Posterior vena cava (tissue), 2 donors: ENCODE measurements at regions not wholly inside any gene's neighbourhood (a gene's known extent, or its start where the extent isn't known, plus 50 kb on each side); places are given as distances from the start of the nearest gene placed in this dataset.

Source experiments
- DNase-seq: peaks from one replicate; pipeline ENCODE4 v3.0.0-alpha.2; 2020; ENCODE audit warnings: low spot score
- intact Hi-C, 2 donors: fragments of 100-400 bp; cut with DNase I; formaldehyde crosslinking; loops; one replicate each; pipeline versions ENCODE4 v1.14.1 to v1.14.2; 2022 to 2023
- donor health status: DM: yes; HTN: yes; CAD: no.
- donor health status: DM: yes; HTN: yes; CAD: no.

DNA sequence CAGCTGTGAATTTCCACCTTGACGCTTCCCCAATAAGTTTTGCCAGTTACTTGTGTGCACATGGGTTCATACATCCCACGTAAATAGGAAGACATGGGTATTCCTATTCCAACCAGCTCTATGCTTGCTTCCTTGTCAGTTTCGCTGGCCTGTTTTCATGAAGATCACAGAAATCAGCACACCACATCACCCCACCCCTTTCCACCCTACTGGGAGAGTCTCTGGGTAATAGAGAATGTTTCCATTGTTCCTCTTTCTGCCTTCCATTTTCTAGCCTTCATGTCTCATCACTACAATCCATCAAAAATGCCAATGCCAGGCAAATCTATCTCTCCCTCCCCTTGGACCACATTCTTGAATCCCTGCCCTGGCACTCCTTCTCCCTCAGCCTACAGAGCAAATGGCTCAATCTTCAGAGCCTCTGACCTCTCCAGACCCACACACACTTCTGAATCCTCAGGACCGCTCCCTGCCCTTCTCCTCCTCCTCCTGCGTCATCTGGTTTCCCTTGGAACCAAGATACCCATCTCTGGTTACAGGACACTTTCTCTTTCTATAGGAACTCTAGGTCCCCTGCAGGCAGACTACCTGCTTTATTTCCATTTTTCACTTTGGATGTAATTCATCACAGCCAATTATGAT is 323.3 kb downstream of the DHX15 start:
- DNase-seq: no peak
- intact Hi-C loops: no loop called here

DNA sequence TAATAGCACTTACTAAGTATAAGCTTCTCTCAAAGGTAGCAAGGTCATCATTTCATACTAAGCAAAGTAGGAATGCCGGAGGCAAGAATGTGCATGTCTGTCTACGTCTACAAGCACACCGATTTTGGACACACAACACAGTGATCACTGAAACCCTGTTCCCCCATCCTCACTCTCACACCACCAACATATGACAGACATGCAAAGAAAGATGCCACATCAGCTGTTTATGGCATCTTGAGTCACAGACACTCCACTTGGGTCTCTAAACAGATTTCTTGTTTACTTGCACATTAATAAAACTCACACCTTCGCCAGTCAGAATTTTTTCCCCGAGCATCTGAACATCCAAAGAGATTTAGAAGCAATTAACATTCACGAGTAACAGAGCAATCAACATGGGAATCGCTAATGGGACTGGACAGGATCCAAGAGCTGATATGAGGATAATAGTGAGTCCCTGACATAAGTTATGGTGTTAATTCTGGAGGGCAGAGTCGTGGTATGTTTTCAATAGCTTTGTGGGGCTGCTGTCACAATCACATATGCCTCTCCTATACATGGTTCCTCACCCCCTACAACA is 324.1 kb downstream of the DHX15 start:
- intact Hi-C loops: no loop called here
- DNase-seq: no peak

DNA sequence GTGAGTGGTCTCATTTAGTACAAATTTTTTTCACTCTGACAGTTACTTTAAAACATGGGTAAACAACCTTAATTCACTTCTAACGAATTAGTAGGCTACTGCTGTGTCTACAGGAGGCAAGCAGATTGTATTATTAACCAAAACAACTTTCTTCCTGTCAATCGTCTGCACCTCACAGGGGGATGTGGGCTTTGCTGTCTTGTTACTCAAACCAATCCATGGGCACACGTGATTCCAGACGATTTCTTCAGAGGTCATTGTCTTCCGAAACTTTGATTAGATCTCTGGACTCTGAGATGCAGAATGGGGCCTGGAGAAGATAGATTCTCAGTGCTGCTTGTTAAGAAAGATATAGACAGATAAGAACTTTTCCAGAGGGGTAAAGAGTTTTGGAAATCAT is 327.8 kb downstream of the DHX15 start:
- intact Hi-C loops: no loop called here
- DNase-seq: no peak

DNA sequence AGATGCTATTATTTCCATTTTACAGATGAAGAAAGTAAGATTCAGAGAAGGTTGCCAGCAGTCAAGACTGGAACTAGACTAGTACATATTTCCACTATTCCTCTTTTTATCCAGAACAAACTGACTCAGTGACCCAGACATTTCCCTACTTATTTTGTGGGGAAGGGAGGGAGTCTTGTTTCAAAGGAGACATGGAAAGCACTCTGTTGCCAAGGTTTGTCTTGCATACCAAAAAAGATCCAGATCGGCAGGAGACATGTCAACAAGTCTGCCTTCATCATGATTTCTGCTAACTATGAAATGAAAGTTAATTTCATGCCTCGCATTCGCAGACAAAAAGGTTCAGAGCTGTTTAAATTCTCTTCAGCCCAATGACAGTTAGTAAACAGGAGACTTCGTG is 328.3 kb downstream of the DHX15 start:
- intact Hi-C loops: no loop called here
- no peak for DNase-seq

DNA sequence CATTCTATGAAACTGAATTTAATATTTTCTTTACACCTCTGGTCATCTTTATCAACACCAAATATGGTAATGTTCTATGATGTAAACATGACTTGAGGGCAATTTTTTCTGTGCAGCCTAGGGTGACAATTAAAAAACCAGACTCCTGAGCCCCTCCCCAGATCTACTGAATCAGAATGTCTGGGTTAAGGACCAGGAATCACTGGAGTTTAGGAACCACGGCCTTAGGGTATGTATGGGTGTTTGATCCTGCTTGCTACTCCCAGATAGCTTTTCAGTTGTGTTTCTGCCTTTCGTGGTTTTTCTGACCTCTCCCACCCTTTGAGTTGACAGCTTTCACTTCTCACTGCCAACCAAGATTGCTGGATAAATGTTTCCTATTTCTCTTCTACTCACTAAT is 332.2 kb downstream of the DHX15 start:
- DNase-seq: no peak
- intact Hi-C loops: no loop called here

DNA sequence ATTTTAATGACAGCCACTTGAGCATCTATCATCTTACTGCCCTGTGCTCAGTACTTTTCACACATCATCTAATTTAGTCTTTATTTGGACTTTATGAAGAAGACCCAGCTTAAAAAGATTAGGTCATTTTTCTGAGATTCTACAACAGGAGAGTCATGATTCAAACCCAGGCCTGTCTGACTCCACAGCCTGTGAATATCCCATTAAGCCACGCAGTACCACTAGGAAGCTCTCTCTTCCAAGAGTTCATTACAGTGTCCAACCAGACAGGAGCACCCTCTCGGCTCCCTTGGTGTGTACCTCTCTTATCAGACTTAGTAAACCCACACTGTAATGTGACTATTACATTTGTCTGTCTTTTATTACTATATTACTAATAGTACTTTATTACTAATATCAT is 332.8 kb downstream of the DHX15 start:
- no peak for DNase-seq
- intact Hi-C loops: no loop called here

DNA sequence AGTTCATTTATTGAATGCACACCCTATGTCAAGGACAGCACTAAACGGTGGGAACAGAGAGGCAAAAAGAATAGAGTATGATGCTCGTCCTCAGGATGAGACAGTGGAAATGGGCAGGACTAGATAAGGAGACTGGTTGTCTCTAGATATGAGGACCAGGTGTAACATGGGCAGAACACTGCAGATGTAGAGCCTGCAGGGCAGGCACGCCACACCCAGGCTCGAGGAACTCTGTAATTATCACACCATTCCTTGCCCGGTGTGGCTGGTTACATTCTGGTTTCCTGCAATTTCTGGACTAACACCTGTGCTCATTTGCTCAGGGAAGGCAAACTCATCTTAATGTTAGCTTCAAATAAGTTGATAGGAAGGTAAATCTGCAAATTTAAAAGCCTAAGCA is 334.4 kb downstream of the DHX15 start:
- no peak for DNase-seq
- intact Hi-C loops: no loop called here

DNA sequence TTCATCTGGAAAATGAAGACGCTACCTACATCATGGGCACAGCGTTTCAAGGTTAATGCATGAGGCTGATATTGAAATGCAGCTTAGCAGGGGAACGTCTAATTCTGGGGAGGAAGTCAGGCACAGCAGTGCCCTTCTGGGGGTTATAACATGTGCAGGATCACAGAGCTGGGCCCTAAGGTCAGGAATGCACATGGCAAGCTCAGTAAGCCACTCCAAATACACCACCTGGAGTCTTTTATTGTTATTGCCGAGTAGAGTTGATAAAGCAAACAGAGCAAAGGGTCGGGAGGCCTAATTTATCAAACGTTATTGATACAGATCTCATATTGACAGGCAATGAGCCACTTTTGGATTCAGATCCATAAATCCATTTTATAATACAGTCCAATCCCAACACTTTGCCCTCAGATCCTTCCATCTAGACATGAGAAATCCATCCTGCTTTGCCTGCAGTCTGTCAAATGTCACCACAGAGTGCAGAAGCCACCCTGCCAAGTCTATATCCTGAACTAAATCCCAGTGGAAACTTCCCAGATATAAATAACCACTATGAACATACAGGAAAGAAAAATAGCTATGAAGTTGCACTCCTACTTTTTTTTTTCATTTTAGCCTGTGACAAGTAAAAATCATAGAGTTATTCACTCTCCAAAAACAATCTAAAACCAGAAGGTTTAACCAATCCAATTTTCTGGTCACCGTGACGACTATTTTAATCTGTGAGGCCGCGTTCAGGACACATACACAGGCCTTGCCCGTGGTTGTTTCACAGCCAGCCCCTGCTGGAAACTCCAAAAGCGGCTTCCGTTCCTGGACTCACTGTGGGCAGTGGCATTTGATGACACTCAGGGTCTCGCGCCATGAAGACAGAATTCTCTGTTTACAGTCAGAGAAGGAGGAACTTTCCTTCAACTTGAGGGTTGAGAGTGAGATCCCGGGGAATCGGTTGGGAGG is 335.4 kb downstream of the DHX15 start:
- intact Hi-C loops: no loop called here
- no peak for DNase-seq

DNA sequence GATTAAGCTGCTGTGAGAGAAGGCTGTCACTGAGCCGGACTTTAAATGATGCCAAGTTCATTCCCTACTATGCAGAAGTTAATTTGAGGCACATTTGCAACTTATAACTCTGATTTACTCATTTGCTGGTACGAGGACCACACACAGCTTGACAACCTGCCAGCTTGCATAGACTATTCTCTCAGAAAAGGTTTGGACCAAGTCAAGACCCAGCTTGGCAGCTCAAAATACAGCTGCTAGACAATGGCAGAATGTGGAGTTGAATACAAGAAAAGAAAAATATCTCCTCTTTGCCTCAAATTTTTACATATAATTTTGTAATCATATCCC is 338.9 kb downstream of the DHX15 start:
- DNase-seq: no peak
- intact Hi-C loops: no loop called here

DNA sequence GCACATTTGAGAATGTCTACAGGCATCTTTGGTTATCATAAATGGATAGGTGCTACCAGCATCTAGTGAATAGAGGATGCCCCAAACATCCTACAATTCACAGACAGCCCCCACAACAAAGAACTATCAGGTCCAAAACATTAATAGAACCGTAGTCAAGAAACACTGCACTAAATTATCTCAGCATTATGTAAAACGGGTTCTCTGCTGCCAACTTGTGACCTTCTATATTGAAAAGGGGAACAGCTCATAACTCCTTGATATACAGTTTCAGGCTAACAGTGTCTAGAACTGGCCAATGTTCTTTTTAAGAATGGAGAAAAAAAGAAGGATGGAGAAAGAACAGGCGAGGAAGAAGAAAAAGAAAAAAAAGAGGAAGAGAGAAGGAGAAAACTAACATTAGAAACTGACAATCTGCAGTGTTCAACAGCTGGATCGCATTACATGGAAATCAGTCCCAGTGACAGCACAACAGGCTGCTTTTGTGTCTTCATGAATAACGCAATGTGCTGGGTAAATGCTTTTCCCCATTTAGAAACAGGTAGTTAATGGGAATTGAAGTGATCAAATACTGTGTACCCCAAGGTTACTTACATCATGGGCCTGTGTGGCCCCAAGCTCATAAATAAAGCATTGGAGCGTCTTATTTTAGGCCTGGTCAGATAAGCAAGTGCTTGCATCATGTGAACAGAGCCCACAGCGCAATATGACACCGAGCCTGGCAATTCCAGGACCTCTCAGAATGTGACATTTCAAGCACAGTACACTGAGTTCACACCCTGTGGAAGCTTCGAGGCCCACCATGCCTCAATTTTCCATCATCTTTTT is 339.5 kb downstream of the DHX15 start:
- peak; percentile 83 for DNase-seq
- intact Hi-C loops: no loop called here

DNA sequence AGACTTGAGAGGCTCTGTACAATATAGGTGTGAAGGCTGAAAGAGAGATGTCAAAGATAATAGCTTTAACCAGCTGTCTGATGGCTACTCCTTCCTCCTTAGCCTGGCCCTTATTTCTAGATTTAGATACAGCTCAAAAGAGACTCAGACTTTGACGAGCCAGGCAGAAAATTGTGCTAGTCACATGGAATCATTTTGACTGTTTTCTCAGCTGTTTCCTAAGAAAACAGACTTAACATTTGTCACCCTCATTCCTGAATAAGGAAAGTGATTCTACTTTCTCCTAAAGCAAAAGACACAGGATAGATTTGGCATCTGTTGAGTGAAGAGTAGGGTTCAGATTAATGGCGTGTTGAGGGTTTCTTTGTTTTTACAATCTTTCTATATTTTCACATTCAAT is 340.7 kb downstream of the DHX15 start:
- intact Hi-C loops: no loop called here
- DNase-seq: no peak

DNA sequence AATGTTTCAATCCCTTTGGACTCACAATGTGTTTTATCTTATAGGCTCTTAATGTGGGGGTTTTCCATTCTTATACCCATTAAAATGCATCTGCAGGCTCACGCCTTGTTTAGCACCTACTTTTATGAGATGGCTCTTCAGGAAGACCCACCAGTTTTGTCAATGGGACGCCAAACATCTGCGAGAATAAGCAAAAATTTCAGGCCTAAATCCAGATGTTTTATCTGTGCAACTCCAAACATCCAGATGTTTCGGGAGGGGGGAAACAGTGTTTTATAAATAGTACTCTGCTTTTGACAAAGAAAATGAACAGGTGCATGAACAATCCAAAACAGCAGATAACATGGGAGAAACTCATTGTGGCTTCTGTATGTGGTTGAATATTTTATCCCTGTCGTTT is 342.8 kb downstream of the DHX15 start:
- no peak for DNase-seq
- intact Hi-C loops: no loop called here

DNA sequence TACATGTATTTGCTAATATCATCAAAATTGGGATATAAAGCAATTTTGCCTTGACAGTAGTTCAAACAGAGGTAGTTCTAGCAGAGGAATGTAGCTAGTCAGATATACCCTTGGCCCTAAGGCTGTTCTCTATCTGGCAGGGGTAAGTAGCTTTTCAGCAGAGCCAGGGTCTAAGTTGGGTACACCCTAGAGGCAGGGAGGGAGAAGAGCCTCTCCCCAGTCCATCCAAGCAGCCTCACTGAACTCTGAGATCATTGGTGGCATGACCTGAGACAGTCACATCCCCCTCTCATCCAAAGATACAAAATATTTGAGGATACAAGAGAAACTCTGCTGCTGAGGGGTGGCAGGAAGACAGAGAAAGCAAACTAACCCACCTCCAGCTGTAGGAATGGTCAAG is 343.7 kb downstream of the DHX15 start:
- DNase-seq: no peak
- intact Hi-C loops: no loop called here

DNA sequence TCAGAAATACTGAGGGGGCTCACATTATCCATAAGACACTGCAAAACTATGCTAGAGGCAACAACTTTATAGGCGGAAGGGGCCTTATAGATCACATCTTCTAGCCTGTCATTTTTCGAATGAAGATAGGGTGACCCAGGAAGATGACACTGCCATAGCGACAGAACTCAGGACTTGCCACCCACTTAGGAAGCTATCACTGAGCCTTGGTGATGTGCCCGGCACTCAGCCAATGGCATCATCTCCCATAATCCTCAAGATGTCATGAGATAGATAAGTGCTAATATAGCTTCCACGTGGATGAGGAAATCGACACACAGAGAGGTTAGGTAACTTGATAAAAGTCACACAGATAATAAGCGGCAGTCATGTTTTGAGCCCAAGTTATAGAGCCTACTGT is 346.6 kb downstream of the DHX15 start:
- DNase-seq: no peak
- intact Hi-C loops: no loop called here

DNA sequence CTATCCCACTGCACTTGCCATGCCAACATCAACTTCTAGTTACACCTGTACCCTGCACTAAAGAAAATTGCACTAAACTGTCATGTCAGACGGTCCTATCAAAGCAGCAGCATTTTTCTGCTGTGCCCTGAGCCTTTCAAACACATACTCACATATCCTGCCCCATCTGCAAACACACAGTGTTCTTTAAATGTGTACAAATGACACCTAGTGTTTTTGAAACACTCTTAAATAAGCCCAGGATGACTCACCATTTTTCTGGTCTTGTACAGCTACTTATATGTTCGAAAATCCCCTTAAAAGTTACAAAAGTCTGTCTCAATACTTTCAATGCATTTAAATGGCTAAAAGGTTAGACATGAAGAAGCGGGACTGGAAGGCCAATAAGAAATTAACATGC is 346.7 kb upstream of the PPARGC1A start:
- intact Hi-C loops: no loop called here
- DNase-seq: no peak

DNA sequence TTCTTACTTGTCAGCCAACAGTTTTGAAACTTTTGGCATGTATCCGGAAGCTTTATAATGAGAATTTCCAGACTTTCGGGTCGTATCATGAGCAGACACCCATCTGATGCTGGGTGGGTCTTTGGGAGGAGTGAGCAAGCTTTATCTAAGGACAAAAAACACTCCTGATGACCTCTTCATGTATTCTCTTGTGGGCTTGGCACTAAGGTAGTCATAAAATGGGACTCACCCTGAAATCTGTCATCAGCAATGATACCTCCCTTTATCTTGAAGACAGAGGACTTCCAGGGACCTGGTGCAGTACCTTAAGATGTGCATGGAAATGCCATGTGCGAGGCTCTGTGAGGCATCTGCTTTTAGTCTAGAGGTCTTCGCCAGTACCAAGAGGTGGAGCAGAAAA is 346.3 kb upstream of the PPARGC1A start:
- DNase-seq: no peak
- intact Hi-C loops: no loop called here

DNA sequence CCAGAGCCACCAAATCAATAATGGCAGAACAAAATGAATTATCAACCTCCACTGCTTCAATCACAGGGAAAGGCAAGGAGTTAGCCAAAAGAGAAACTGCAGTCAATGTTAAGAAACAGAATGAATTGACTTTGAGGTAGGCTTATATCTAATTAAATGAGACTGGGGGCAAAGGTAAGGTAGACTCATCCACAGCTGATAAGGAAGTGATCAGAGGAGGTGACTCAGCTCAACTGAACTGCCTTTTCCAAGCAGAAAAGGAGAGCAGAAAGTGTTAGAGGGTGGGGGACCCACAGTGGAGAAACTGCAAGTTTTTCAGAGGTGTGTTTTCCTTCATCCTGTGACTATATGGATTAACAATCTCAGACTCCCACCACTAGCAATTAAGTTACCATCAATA is 345.8 kb upstream of the PPARGC1A start:
- intact Hi-C loops: no loop called here
- DNase-seq: no peak

DNA sequence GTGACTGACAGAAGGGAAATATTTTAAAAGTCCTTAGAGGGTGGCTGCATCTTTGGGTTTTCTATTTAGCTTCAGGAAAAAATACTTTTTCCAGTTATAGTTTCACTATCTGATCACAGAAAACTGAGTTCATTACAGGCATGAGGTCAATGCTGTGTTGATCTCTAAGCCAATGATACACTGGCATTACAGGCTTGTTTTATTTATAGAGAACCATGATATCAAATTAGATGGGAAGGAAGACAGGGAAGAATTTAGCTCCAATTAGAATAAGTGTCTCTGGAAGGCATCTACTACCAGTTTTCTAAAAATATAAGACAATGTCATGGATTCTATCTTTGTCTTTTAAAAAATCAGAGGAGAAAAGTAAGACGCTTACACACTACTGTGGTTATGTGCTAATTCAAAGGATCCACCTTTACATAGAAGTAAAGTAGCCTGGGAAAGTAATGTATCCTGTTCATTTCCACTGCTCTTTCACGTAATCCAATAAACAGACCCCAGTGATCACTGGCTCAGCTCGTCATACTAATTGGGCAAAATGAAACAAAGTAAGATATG is 344.5 kb upstream of the PPARGC1A start:
- DNase-seq: no peak
- intact Hi-C loops: no loop called here

DNA sequence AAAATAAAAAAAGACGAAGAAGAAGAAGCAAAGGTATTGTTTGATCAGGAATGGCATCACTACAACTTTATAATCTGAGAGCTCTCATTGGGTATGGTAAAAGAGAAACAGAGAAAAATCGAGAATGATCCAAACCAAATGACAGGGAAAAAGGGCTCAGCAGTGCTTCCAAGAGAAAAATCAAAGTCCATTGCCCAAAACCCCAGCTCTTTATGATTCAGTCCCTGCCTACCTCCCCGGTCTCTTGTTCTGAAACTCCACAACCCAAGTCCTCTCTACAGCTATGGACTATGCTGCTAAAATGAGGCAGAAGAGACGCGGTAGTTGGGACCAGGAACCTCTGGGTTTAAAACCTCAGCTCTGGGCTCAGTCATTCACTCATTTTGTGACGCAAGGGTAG is 341.1 kb upstream of the PPARGC1A start:
- DNase-seq: no peak

DNA sequence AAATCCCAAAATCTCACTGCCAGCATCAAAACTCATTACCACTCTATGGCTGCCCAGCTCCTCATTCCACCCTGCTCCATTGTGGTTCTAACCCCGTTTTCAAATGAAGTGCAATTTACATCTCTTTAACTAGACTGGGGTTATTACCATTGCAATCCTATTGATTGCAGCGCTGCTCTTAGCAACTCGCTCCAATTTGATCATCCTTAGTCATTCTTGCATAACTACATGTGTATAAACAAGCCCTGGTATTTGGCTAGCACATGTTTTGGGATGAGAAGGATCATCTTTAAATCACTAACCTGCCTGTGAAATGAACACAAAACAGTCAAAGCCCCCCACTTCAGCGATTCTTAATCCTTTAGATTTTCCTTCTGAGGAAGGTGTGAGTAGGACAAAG is 340.1 kb upstream of the PPARGC1A start:
- intact Hi-C loops: no loop called here
- DNase-seq: no peak

More for the DNA sequence above, 341.1 kb upstream of the PPARGC1A start:
- intact Hi-C loops: no loop called here
